ENCODE measurements at regions not wholly inside any gene's neighbourhood (a gene's known extent, or its start where the extent isn't known, plus 50 kb on each side); places are given as distances from the start of the nearest gene placed in this dataset.

- TF ChIP-seq, protein P1, sequence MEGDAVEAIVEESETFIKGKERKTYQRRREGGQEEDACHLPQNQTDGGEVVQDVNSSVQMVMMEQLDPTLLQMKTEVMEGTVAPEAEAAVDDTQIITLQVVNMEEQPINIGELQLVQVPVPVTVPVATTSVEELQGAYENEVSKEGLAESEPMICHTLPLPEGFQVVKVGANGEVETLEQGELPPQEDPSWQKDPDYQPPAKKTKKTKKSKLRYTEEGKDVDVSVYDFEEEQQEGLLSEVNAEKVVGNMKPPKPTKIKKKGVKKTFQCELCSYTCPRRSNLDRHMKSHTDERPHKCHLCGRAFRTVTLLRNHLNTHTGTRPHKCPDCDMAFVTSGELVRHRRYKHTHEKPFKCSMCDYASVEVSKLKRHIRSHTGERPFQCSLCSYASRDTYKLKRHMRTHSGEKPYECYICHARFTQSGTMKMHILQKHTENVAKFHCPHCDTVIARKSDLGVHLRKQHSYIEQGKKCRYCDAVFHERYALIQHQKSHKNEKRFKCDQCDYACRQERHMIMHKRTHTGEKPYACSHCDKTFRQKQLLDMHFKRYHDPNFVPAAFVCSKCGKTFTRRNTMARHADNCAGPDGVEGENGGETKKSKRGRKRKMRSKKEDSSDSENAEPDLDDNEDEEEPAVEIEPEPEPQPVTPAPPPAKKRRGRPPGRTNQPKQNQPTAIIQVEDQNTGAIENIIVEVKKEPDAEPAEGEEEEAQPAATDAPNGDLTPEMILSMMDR (conservative IDR thresholded peaks at IDR 0.05): no peak
- TF ChIP-seq ZFX (IDR thresholded peaks at IDR 0.05): no peak
Observed at GRCh38 chr4:38415682-38416081, 248.3 kb upstream of the KLF3 start.

Measured in C4-2B (cell line).